ENCODE measurements at regions not wholly inside any gene's neighbourhood (a gene's known extent, or its start where the extent isn't known, plus 50 kb on each side); places are given as distances from the start of the nearest gene placed in this dataset.

DNA sequence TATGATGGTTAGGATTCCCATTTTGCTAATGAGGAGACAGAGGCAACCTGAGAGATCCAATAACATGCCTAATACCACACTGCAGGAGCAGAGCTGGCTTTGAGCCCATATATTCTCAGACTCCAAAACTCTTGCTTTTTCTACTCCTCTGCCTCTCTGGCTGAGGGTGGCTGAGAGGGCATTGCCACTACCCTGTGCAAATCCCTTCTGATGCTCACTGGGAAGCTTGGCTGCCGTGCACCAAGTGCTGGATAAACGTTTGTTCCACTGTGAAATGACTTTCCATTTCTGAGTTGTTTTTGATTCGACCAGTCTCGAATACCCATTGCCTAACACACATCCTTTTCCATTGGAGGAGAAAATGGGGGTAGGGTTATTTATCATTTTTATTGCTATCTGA is 123.1 kb upstream of the SORCS3 start:
- H3K4me3 ChIP-seq (ENCODE audit: low read depth, low read length), result no peak overlapping the region
- in situ Hi-C loops (cut with HindIII; ENCODE audit: low sequenced_read_pairs), result no loop called here
- TF ChIP-seq, protein P1, sequence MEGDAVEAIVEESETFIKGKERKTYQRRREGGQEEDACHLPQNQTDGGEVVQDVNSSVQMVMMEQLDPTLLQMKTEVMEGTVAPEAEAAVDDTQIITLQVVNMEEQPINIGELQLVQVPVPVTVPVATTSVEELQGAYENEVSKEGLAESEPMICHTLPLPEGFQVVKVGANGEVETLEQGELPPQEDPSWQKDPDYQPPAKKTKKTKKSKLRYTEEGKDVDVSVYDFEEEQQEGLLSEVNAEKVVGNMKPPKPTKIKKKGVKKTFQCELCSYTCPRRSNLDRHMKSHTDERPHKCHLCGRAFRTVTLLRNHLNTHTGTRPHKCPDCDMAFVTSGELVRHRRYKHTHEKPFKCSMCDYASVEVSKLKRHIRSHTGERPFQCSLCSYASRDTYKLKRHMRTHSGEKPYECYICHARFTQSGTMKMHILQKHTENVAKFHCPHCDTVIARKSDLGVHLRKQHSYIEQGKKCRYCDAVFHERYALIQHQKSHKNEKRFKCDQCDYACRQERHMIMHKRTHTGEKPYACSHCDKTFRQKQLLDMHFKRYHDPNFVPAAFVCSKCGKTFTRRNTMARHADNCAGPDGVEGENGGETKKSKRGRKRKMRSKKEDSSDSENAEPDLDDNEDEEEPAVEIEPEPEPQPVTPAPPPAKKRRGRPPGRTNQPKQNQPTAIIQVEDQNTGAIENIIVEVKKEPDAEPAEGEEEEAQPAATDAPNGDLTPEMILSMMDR (IDR thresholded peaks at IDR 0.05; ENCODE audit: low read depth, low read length), result no peak
- no peak for DNase-seq (ENCODE audit: low read depth, low spot score)

DNA sequence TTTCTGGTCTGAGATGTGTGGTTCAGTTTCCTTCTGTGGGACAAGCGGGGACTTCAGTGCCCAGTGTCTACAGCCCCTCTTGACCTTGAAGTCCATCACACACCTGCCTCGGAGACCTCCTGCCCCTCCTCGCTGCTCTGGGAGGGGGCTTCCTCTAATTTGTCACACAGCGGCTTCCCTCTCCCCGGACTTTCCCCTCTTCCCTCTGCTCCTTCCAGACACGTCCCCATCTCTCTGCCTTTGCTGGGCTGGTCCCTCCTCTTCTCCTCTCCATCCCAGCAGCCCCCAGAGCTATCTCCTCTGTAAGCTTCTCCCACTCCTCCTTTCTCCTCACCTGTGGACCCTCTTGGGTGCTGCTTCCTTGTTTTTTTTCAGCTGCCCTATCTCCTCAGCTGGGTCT is 122.2 kb upstream of the SORCS3 start:
- H3K4me3 ChIP-seq (ENCODE audit: low read depth, low read length), result no peak overlapping the region
- TF ChIP-seq, protein P1 (IDR thresholded peaks at IDR 0.05; ENCODE audit: low read depth, low read length), result no peak
- in situ Hi-C loops (cut with HindIII; ENCODE audit: low sequenced_read_pairs), result no loop called here
- no peak for DNase-seq (ENCODE audit: low read depth, low spot score)

DNA sequence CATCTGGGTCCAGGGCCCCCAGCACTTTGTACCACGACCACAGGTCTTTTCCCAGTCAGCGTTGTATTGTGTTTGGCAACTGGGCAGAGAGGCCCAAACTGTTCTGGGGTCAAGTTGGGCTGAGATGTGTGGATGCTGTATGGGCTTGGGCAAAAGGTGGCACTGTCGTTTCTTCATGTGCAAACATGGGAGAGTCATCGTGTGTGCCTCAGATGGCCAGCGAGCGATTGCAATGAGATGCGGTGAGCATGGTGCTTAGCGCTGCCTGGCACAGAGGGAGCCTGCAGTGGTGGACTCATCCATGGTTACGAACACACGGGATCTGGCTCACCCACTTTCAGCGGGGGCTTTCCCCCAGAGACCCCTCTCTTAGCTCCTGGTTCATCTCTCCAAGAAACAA is 120.4 kb upstream of the SORCS3 start:
- TF ChIP-seq, protein P1 (IDR thresholded peaks at IDR 0.05; ENCODE audit: low read depth, low read length), result no peak
- no peak for DNase-seq (ENCODE audit: low read depth, low spot score)
- in situ Hi-C loops (cut with HindIII; ENCODE audit: low sequenced_read_pairs), result no loop called here
- H3K4me3 ChIP-seq (ENCODE audit: low read depth, low read length), result no peak overlapping the region

DNA sequence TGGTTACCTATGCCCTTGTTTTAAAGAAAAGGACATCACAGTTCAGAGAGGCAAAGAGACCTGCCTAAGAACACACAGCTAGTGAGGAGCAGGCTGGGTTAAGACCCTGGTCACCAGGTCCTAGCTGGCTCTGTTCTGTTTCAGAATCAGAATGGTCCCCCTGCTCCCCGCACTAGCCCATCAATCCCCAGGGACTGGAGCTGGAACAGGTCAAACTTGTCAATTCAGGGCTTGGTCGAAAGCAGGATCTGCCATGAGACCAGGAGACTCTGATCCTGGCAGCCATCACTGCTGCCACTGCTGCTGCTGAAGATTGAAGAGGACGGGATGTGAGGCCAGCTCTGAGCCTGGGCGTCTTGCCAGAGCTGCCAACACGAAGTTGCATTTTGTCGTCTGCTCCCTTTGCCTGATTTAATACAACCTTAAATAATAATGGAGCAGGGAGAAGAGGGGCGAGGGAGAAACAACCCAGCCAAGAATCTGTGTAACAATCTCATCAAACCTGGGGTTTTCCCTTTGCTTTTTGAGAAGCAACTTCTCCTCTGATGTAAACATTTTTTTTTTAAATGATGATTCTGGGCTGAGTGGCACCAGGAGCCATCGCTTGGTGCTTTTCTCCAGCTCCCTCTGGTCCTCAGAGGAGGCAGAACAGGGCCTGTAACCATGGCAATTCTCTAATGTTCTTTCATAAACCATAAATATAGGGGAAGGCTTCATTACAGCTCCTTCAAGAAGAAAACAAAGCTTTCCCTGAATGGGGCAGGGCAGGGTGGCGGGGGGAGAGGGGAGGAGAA is 119.0 kb upstream of the SORCS3 start:
- TF ChIP-seq, protein P1 (IDR thresholded peaks at IDR 0.05; ENCODE audit: low read depth, low read length), result no peak
- no peak for DNase-seq (ENCODE audit: low read depth, low spot score)
- no peak overlapping the region for H3K4me3 ChIP-seq (ENCODE audit: low read depth, low read length)
- in situ Hi-C loops (cut with HindIII; ENCODE audit: low sequenced_read_pairs), result no loop called here

DNA sequence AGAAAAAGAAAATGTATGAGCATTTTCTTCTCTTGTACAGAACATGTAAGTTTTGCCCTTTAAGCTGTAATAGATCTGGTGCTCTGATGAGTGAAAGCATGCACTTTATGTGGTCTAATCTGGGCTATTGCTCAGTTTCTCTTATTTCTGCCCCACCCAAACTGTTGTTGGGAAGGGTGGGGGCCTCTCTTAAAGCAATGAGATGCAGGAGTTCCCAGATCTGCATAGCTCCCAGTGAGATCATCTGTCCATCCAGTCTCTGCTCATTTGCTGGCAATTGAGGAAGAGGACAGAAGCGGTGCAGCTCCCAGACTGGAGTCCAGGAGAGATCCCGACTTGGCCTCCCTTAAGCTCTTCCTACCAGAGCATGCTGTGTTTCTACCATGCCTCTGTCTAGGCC is 114.9 kb upstream of the SORCS3 start:
- no peak overlapping the region for H3K4me3 ChIP-seq (ENCODE audit: low read depth, low read length)
- in situ Hi-C loops (cut with HindIII; ENCODE audit: low sequenced_read_pairs), result no loop called here
- no peak for DNase-seq (ENCODE audit: low read depth, low spot score)
- TF ChIP-seq, protein P1 (IDR thresholded peaks at IDR 0.05; ENCODE audit: low read depth, low read length), result no peak

DNA sequence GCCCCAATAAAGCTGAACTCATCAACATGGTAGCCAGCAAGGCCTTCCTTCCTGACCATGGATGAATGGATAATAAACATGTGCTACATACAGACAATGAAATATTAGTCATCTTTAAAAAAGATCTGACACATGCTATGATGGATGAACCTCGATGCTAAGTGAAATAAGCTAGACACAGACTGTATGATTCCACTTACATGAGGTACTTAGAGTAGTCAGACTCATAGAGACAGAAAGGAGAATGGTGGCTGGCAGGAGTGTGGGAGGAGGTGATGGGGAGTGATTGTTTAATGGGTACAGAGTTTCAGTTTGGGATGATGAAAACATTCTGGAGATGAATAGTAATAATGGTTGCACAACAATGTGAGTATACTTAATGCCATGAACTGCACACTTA is 114.1 kb upstream of the SORCS3 start:
- TF ChIP-seq, protein P1 (IDR thresholded peaks at IDR 0.05; ENCODE audit: low read depth, low read length), result no peak
- in situ Hi-C loops (cut with HindIII; ENCODE audit: low sequenced_read_pairs), result no loop called here

More for the DNA sequence above, 114.1 kb upstream of the SORCS3 start:
- no peak for DNase-seq (ENCODE audit: low read depth, low spot score)
- no peak overlapping the region for H3K4me3 ChIP-seq (ENCODE audit: low read depth, low read length)

Data from astrocyte of the spinal cord (primary cell).